ENCODE measurements at regions not wholly inside any gene's neighbourhood (a gene's known extent, or its start where the extent isn't known, plus 50 kb on each side); places are given as distances from the start of the nearest gene placed in this dataset.
"Not testable (repeated sequence)": the region's sequence is repeated elsewhere in the genome, so short reads cannot be mapped to it uniquely, and the experiment has no call there.

GRCh38 chr18:43780782-43781340 lies 503.6 kb upstream of the SYT4 start:
- TF ChIP-seq, protein P1, sequence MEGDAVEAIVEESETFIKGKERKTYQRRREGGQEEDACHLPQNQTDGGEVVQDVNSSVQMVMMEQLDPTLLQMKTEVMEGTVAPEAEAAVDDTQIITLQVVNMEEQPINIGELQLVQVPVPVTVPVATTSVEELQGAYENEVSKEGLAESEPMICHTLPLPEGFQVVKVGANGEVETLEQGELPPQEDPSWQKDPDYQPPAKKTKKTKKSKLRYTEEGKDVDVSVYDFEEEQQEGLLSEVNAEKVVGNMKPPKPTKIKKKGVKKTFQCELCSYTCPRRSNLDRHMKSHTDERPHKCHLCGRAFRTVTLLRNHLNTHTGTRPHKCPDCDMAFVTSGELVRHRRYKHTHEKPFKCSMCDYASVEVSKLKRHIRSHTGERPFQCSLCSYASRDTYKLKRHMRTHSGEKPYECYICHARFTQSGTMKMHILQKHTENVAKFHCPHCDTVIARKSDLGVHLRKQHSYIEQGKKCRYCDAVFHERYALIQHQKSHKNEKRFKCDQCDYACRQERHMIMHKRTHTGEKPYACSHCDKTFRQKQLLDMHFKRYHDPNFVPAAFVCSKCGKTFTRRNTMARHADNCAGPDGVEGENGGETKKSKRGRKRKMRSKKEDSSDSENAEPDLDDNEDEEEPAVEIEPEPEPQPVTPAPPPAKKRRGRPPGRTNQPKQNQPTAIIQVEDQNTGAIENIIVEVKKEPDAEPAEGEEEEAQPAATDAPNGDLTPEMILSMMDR (IDR thresholded peaks at IDR 0.05; ENCODE audit: insufficient read depth, missing control alignments), result no peak
- DNase-seq (ENCODE audit: insufficient read length, low spot score) (no peak), FAIRE-seq (no peak)

DNA sequence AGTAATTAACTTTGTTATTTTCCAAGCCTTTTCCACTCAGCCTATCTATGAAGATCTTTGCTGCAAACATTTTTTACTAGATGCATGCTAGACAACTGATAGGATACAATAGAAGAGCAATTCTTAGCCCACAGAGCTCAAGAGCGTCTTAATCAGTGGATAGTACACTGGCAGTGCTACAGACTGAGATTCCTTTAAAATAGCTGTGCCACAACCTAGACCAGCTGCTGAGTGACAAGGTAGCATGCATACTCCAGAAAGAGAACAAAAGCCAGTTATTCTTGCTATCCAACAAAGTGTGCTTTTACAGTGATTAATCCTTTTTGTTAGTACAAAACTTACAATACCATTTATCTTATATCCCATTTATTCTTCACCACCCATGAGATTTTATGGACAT lies 507.9 kb upstream of the SYT4 start:
- TF ChIP-seq, protein P1 (IDR thresholded peaks at IDR 0.05; ENCODE audit: insufficient read depth, missing control alignments), result no peak
- no peak for FAIRE-seq

GRCh38 chr18:43786893-43787292 lies 509.6 kb upstream of the SYT4 start:
- TF ChIP-seq, protein P1 (IDR thresholded peaks at IDR 0.05; ENCODE audit: insufficient read depth, missing control alignments), result no peak
- no peak for DNase-seq (ENCODE audit: insufficient read length, low spot score)
- no peak for FAIRE-seq

More for the DNA sequence above, 507.9 kb upstream of the SYT4 start:
- DNase-seq (ENCODE audit: insufficient read length, low spot score), result no peak

DNA sequence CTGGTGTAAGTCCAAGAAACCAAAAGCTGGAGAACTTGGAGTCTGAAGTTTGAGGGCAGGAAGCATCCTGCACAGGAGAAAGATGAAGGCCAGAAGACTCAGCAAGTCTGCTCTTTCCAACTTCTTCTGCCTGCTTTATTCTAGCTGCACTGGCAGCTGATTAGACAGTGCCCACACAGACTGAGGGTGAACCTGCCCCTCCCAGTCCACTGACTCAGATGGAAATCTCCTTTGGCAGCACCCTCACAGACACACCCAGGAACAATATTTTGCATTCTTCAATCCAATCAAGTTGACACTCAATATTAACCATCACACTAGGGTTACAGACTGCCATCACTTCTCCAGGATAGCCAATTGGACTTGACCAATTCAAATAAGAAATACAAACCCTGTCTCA lies 510.4 kb upstream of the SYT4 start:
- FAIRE-seq; DNase-seq (ENCODE audit: insufficient read length, low spot score): not testable (repeated sequence)

GRCh38 chr18:43789234-43790000 lies 512.1 kb upstream of the SYT4 start:
- DNase-seq (ENCODE audit: insufficient read length, low spot score) (no peak), FAIRE-seq (peak; percentile 92)
- TF ChIP-seq, protein P1 (IDR thresholded peaks at IDR 0.05; ENCODE audit: insufficient read depth, missing control alignments), result peak; percentile 2

DNA sequence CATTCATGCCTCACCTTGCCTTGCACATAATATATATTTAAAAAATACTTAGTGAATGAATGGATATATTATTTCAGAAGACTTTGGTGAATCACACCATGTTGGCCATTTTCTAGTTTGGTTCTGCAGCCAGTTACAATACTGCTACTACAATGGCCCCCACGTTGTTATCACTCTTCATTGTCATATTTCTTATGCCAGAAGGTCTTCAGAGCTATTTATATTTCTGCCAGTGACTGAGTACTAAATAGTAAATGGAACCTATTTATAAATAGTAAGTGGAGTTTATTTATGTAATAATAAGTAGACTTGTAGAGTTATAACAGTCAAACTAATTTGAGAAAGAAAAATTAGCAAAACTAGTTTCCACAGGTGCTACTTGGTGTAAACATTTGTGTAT lies 516.6 kb upstream of the SYT4 start:
- no peak for FAIRE-seq
- DNase-seq (ENCODE audit: insufficient read length, low spot score), result no peak
- TF ChIP-seq, protein P1 (IDR thresholded peaks at IDR 0.05; ENCODE audit: insufficient read depth, missing control alignments), result no peak

- TF ChIP-seq, protein P1 (IDR thresholded peaks at IDR 0.05; ENCODE audit: insufficient read depth, missing control alignments), result no peak
- no peak for FAIRE-seq
- no peak for DNase-seq (ENCODE audit: insufficient read length, low spot score)
Measured at GRCh38 chr18:43794363-43794762, 517.1 kb upstream of the SYT4 start.

All from D721Med (cell line).